ENCODE measurements at regions not wholly inside any gene's neighbourhood (a gene's known extent, or its start where the extent isn't known, plus 50 kb on each side); places are given as distances from the start of the nearest gene placed in this dataset.
"Not testable (repeated sequence)": the region's sequence is repeated elsewhere in the genome, so short reads cannot be mapped to it uniquely, and the experiment has no call there.

DNA sequence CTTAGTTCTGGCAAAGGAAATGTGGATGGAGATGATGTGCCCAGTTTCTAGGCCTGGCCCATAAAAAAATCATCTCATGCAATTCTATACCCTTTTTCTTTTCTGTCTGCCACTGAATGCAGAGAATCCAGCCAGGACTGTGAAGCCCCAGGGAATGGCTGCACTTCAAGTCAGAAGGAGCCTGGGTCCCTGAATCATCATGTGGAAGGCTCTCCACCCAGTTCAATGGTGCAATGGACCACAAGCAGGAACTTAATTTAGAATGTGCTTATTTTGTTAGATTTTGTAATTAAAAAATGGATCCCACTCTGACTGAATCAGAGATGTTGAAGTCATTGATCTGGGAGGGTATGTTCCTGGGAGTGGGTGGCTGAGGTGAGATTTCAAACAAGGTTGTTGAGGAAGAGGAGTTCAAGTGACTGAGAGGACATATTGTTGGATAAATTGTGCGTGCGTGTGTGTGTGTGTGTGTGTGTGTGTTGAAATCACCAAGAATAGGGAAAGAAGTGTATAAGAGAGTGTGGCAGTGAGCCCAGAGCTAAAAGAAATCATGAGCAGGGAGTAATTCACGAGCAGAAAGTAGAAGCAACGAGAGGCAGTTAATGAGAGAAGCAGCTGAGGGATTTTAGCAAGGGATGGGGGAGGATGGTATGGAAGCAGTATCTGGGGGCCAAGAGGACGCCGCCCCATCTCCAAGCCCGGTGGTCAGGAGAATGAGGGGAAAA is 125.4 kb downstream of the TMX1 start:
- Histone ChIP-seq H3K36me3 (replicated peaks) (no peaks in the 10 kb centered on the region), H3K9me3 (no peaks in the 10 kb centered on the region), H3K4me3 (no peak overlapping the region), H3K4me1 (no peaks in the 10 kb centered on the region), H3K27me3 (ENCODE audit: low read depth) (no peaks in the 10 kb centered on the region)
- in situ Hi-C loops (cut with MboI; ENCODE audit: low sequenced_read_pairs) = no loop called here
- DNase-seq (ENCODE audit: low spot score in 2 of 2) = no peak

DNA sequence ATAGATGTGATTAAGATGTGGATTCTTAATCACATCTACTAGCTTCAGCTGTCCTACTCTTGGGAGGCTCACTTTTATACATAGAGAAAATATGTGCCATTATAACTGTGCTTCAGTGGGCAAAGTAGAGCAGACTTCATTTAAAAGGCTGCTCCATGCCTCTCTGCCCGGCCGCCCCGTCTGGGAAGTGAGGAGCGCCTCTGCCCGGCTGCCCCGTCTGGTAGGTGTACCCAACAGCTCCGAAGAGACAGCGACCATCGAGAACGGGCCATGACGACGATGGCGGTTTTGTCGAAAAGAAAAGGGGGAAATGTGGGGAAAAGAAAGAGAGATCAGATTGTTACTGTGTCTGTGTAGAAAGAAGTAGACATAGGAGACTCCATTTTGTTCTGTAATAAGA is 126.4 kb downstream of the TMX1 start:
- in situ Hi-C loops (cut with MboI; ENCODE audit: low sequenced_read_pairs); DNase-seq (ENCODE audit: low spot score in 2 of 2); H3K36me3 ChIP-seq (replicated peaks); H3K4me1 ChIP-seq; H3K9me3 ChIP-seq; H3K4me3 ChIP-seq; H3K27me3 ChIP-seq (ENCODE audit: low read depth): not testable (repeated sequence)

DNA sequence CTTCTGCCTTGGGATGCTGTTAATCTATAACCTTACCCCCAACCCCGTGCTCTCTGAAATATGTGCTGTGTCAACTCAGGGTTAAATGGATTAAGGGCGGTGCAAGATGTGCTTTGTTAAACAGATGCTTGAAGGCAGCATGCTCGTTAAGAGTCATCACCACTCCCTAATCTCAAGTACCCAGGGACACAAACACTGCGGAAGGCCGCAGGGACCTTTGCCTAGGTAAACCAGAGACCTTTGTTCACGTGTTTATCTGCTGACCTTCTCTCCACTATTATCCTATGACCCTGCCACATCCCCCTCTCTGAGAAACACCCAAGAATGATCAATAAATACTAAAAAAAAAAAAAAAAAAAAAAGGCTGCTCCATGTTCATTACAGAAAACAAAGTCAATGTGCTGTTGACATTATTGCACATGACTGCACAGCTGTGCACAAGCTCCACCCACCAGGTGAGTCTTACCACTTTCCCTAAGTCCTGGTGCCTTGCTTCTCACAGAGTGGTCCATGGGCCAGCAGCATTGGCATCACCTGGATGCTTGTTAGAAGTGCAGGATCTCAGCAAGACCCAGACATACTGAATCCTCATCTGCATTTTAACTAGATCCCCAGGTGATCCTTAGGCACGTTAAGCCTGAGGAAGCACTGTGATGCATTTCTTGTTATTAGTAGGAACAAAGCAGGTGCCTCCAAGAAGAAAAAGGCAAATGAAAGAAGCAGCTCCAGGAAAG is 127.0 kb downstream of the TMX1 start:
- H3K36me3 ChIP-seq (replicated peaks); H3K4me1 ChIP-seq; H3K27me3 ChIP-seq (ENCODE audit: low read depth); H3K4me3 ChIP-seq; in situ Hi-C loops (cut with MboI; ENCODE audit: low sequenced_read_pairs); H3K9me3 ChIP-seq: not testable (repeated sequence)
- DNase-seq (ENCODE audit: low spot score in 2 of 2) = peak in 1 of 2 experiments; percentile 16

DNA sequence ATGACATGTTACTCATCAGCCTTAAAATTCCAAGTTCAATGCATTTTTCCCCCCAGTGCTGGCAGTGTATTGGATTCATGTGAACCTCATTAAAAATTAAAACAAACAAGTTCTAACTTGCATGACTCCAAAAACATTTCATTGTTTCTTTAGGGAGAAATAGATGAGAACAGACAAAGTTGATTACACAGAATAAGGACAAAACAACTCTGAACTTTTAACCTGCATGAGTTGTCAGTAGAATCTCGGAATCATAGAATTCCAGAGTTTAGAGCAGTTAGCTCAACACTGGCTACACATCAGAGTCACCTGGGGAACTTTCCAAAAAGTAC is 127.5 kb downstream of the TMX1 start:
- in situ Hi-C loops (cut with MboI; ENCODE audit: low sequenced_read_pairs) = no loop called here
- no peaks in the 10 kb centered on the region for H3K36me3 ChIP-seq (replicated peaks)
- H3K9me3 ChIP-seq = no peaks in the 10 kb centered on the region
- no peaks in the 10 kb centered on the region for H3K27me3 ChIP-seq (ENCODE audit: low read depth)
- DNase-seq (ENCODE audit: low spot score in 2 of 2) = no peak
- no peaks in the 10 kb centered on the region for H3K4me1 ChIP-seq
- H3K4me3 ChIP-seq = no peak overlapping the region

DNA sequence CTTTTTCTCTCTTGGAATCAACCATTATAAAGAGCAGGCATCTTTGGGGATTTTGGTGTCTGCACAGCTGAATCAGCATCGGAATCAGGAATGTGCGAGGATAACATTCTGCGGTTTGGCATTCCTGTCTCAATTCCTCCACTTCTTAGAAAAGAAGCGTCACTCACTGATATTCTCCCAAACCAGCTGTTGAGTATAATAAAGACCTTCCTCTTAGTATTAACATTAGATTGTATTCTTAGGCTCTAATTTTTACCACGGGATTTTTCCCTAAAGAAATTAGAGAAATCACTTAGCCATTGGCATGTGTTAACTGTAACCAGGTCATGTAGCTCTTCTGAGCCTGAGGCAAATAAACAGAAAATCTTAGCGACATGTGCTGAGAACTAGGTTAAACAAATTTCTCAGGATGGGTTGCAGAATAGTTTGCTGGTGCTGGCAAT is 128.7 kb downstream of the TMX1 start:
- no peaks in the 10 kb centered on the region for H3K27me3 ChIP-seq (ENCODE audit: low read depth)
- H3K36me3 ChIP-seq (replicated peaks) = no peaks in the 10 kb centered on the region
- DNase-seq (ENCODE audit: low spot score in 2 of 2) = no peak
- in situ Hi-C loops (cut with MboI; ENCODE audit: low sequenced_read_pairs) = no loop called here
- no peaks in the 10 kb centered on the region for H3K9me3 ChIP-seq
- H3K4me3 ChIP-seq = no peak overlapping the region
- no peaks in the 10 kb centered on the region for H3K4me1 ChIP-seq

DNA sequence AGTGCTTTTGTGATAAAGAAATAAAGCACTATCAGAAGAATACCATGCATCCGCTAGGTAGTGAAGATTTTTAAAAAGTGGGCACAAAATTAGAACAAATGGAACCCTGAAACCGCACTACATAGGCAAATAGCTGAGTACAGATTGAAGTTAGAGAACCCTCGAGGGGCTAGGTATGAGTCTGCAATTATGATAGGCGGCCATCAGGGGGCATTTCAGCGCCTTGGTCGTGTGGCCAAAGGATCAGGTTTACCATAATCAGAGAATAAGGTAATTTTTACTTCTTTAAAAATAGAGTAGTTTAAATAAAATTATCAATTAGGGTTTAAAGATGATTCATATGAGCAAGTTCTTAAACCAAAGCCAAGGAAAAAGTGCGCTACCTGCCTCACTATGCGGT is 129.8 kb downstream of the TMX1 start:
- Histone ChIP-seq H3K36me3 (replicated peaks) (no peaks in the 10 kb centered on the region), H3K4me3 (no peak overlapping the region), H3K27me3 (ENCODE audit: low read depth) (no peaks in the 10 kb centered on the region), H3K9me3 (no peaks in the 10 kb centered on the region), H3K4me1 (no peaks in the 10 kb centered on the region)
- peak in 1 of 2 experiments; percentile 26 for DNase-seq (ENCODE audit: low spot score in 2 of 2)
- in situ Hi-C loops (cut with MboI; ENCODE audit: low sequenced_read_pairs) = no loop called here

DNA sequence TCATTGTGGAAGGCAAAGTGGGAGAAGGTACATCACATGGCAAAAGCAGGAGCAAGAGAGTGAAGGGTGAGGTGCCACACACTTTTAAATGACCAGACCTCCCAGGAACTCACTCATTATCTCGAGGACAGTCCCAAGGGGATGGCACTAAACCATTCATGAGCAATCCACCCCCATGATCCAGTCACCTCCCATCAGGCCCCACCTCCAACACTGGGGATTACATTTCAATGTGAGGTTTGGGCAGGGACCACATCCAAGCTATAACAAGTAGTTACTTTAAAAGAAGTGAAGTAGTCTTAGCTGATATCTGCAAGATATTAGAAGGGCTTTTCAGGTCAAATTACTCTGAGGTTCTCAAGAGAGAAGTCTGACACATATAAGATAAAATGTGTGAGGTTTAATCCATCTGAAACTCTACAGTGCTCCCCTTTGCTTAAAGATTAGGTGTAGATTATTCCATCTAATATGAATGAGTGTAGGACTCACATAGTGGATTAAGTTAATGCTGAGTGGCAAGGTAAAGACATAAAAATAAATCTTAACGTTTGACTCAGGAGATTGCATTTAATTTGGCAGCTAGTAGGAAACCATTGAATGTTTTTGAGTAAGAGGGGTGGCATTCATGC is 130.8 kb downstream of the TMX1 start:
- H3K27me3 ChIP-seq (ENCODE audit: low read depth) = no peaks in the 10 kb centered on the region
- H3K36me3 ChIP-seq (replicated peaks) = no peaks in the 10 kb centered on the region
- no peaks in the 10 kb centered on the region for H3K9me3 ChIP-seq
- no peaks in the 10 kb centered on the region for H3K4me1 ChIP-seq
- in situ Hi-C loops (cut with MboI; ENCODE audit: low sequenced_read_pairs) = no loop called here
- no peak overlapping the region for H3K4me3 ChIP-seq
- no peak for DNase-seq (ENCODE audit: low spot score in 2 of 2)

DNA sequence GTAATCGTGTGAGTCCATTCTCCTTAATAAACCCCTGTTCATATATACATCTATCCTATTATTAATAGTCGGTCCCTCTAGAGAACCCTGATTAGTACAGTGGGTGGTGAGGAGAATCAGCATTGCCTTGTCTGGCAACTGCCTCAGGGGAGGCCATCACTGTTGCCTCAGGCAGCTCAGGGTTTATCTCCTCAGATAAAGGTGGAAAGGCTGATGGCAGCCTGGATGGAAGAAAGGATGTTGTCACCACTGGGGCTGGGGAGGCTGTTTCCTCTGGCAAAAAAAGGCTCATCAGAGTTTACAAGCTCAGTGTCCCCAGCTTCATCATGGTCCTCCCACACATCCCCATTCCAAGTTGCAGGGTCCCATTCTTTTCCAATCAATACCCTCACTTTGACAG is 137.1 kb downstream of the TMX1 start:
- in situ Hi-C loops (cut with MboI; ENCODE audit: low sequenced_read_pairs); H3K4me3 ChIP-seq; H3K4me1 ChIP-seq; H3K36me3 ChIP-seq (replicated peaks); H3K9me3 ChIP-seq; H3K27me3 ChIP-seq (ENCODE audit: low read depth); DNase-seq (ENCODE audit: low spot score in 2 of 2): not testable (repeated sequence)

DNA sequence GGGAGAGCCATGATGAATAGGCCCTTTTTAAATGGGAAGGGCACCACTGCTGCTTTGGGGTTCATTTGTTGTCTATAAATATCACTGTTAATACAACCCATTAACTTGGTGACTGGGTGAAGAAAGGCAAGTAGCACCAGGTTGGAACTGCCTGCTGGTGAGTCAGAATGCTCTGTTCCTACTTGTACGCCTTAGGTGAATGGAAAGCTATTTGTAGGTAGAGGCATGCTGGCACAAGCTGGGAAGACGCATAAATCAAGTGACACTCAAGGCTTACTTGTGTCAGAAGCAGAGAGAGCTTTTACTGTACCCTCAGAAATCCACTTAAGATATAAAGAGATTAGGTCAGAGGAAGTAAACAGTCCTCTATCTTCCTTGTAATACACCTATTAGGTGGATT is 142.5 kb downstream of the TMX1 start:
- H3K4me3 ChIP-seq = no peak overlapping the region
- no peaks in the 10 kb centered on the region for H3K36me3 ChIP-seq (replicated peaks)
- in situ Hi-C loops (cut with MboI; ENCODE audit: low sequenced_read_pairs) = no loop called here
- DNase-seq (ENCODE audit: low spot score in 2 of 2) = no peak
- no peaks in the 10 kb centered on the region for H3K27me3 ChIP-seq (ENCODE audit: low read depth)
- H3K4me1 ChIP-seq = no peaks in the 10 kb centered on the region
- no peaks in the 10 kb centered on the region for H3K9me3 ChIP-seq

DNA sequence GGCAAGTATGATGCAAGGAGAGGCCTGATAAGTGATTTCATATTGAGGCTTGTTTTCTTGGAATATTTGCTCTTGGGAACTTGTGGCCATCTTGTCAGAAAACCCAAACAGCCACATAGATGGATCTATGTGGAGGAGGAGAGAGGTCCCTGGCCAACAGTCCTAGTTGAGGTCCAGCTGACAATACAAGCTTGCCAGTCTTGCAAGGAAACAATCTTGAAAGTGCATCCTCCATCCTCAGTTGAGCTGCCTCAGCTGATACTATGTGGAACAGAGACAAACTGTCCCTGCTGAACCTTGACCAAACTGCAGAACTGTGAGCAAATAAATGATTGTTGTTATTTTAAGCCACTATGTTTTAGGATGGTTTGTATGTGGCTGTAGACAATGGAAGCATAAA is 146.4 kb downstream of the TMX1 start:
- H3K9me3 ChIP-seq = no peaks in the 10 kb centered on the region
- H3K4me3 ChIP-seq = no peak overlapping the region
- no peaks in the 10 kb centered on the region for H3K27me3 ChIP-seq (ENCODE audit: low read depth)
- H3K36me3 ChIP-seq (replicated peaks) = no peaks in the 10 kb centered on the region
- H3K4me1 ChIP-seq = no peaks in the 10 kb centered on the region
- in situ Hi-C loops (cut with MboI; ENCODE audit: low sequenced_read_pairs) = no loop called here
- DNase-seq (ENCODE audit: low spot score in 2 of 2) = no peak

DNA sequence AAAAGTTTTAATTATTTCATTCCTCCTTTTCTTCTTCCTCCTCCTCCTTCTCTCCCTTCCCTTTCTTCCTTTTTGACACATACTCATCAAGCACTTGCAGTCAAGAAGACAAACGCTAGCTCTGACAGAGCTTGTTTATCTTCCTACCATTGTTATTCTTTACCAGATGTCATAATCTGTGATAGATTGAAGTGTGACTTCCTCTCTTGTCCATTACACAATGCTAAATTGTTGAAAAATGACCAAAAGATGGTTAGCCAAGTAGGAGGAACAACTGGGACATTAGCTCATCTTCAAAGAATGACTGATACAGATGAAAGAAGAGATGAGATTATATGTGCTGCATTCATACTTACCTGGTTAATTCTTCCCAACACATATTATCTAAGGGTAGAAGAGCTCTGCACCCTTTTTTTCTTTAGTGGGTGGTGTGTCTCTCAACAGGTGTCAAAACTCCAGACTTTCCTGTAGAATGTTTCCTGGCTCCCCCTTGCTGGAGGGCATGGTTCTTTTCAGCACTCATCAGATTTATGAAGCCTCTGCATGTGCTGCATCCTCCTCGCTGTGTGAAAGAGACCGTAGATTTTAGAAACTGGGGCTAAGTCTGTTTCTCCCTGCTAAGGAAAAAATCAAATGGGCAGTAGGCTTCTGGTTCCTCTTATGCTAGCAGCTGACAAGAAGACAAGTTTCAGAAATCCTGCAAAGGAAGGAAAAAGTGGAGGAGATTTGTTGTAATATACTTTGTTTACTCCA is 147.1 kb downstream of the TMX1 start:
- in situ Hi-C loops (cut with MboI; ENCODE audit: low sequenced_read_pairs) = no loop called here
- H3K27me3 ChIP-seq (ENCODE audit: low read depth) = no peaks in the 10 kb centered on the region
- H3K9me3 ChIP-seq = no peaks in the 10 kb centered on the region
- H3K4me1 ChIP-seq = no peaks in the 10 kb centered on the region
- DNase-seq (ENCODE audit: low spot score in 2 of 2) = no peak
- H3K36me3 ChIP-seq (replicated peaks) = no peaks in the 10 kb centered on the region
- H3K4me3 ChIP-seq = no peak overlapping the region

DNA sequence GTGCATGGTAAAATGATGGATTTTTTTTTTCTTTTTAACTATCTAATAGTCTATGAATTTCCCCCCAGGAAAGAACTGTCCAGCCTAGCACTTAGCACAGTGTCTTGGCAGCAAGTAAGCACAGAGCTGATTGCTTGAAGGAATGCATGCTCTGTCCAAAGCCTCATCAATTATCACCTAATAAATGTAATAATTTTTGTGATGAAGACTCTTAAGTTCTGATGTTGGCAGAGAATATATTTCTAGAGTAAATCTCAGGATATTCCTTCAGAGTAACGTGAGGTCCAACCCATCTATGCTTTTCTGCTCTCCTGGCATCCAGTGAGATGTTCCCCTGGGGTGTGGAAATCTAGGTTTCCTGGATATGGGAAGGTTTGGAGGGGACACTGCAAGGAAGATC is 152.4 kb downstream of the TMX1 start:
- Histone ChIP-seq H3K4me1 (peaks cover 12% of the 10 kb centered on the region), H3K9me3 (no peaks in the 10 kb centered on the region), H3K4me3 (no peak overlapping the region), H3K27me3 (ENCODE audit: low read depth) (no peaks in the 10 kb centered on the region), H3K36me3 (replicated peaks) (no peaks in the 10 kb centered on the region)
- in situ Hi-C loops (cut with MboI; ENCODE audit: low sequenced_read_pairs) = no loop called here
- DNase-seq (ENCODE audit: low spot score in 2 of 2) = no peak

DNA sequence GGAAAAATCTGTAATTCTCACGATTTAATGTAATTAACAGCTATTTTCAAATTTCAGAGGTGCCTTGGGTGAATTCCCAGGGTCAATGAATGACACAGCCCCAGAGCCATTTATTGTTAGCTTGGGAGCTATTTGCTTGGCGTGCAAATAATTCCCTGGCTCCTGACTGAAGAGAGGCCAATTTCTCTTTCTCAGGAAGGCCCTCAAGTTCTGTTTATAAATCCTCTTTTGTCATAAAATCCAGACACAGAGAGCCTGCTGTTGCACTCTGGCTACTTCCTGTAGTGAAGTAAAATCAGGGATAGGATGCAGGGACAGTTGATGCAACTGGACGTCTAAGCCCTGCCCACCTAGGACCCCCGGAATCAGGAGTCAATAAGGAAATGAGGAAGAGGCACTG is 154.3 kb downstream of the TMX1 start:
- no peak for DNase-seq (ENCODE audit: low spot score in 2 of 2)

DNA sequence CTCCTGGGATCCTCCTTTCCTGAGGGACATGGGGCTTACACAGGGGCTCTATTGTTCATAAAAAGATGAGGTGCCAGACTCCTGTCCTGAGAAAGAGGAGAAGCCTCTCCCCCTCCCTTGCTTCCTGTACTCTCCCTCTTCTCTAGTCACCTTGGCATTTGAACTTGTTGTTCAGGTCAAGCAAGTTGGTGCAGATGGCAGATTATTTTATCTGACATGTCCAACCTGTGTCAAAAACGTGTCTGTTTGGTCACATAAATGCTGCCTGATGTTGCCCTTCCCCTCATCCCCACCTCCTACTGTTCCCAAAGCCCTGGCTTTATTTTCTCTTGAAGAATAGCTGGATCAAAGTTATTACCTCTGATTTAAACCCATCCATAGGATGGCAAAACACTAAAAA is 154.8 kb downstream of the TMX1 start:
- no peaks in the 10 kb centered on the region for H3K27me3 ChIP-seq (ENCODE audit: low read depth)
- no peaks in the 10 kb centered on the region for H3K36me3 ChIP-seq (replicated peaks)
- DNase-seq (ENCODE audit: low spot score in 2 of 2) = no peak
- in situ Hi-C loops (cut with MboI; ENCODE audit: low sequenced_read_pairs) = no loop called here
- H3K4me3 ChIP-seq = no peak overlapping the region
- peaks cover 12% of the 10 kb centered on the region for H3K4me1 ChIP-seq
- H3K9me3 ChIP-seq = no peaks in the 10 kb centered on the region

More for the DNA sequence above, 154.3 kb downstream of the TMX1 start:
- H3K9me3 ChIP-seq = no peaks in the 10 kb centered on the region
- no peaks in the 10 kb centered on the region for H3K36me3 ChIP-seq (replicated peaks)
- H3K4me3 ChIP-seq = no peak overlapping the region
- peaks cover 12% of the 10 kb centered on the region for H3K4me1 ChIP-seq
- H3K27me3 ChIP-seq (ENCODE audit: low read depth) = no peaks in the 10 kb centered on the region
- in situ Hi-C loops (cut with MboI; ENCODE audit: low sequenced_read_pairs) = no loop called here

Data from HAP-1 (cell line).